K562 (cell line): ENCODE measurements at regions not wholly inside any gene's neighbourhood (a gene's known extent, or its start where the extent isn't known, plus 50 kb on each side); places are given as distances from the start of the nearest gene placed in this dataset.

Experiments
- ATAC-seq: fragments of 200-7000 bp; cut with Tn5 transposase; 3 replicates; pipeline ENCODE4 v1.9.1; 2020; ENCODE audit warnings: moderate library complexity
- BruUV-seq: library from RNA; stranded (reverse); fragments of 400-500 nt; replicated peaks from 2 replicates; lab custom pipeline; 2021; lab: Mats Ljungman, UMichigan
- CTCF ChIA-PET: fragments of 300-600 bp; formaldehyde crosslinking; extraction: SDS; loops from one replicate; lab custom pipeline; 2021; ENCODE audit warnings: low intra/inter-chr PET ratio; lab: Yijun Ruan, JAX
- POLR2A ChIA-PET: fragments of 300-600, 350-650 bp; sonication (Branson Sonifier 250); formaldehyde crosslinking; extraction: SDS; loops from one replicate; lab custom pipeline; 2021; ENCODE audit warnings: antibody characterized with exemption, inconsistent platforms; lab: Yijun Ruan, JAX
- DNase-seq, 4 experiments: peaks; one replicate each; pipeline versions ENCODE4 v3.0.0 to v3.0.0-alpha.2; 2011 to 2018; ENCODE audit warnings: low spot score in 3 of 4, mixed read lengths in 3 of 4; ENCODE audit errors: extremely low read depth in 1 of 4
- FAIRE-seq: peaks from 2 replicates; lab custom pipeline; 2011; peaks lifted over from hg19 to GRCh38; lab: Jason Lieb, UNC
- H2AFZ ChIP-seq: 2 replicates; pipeline ENCODE4 v1.6.0; 2011; ENCODE audit warnings: low read depth, low read length, control low read depth, inconsistent platforms
- H3K27ac ChIP-seq: fragments of 200-600 bp; 3 replicates; pipeline ENCODE4 v1.8.0; 2011; ENCODE audit warnings: low read depth, mild to moderate bottlenecking, control low read depth, inconsistent platforms, low read length, moderate library complexity, mixed read lengths; ENCODE audit errors: extremely low read depth
- H3K27me3 ChIP-seq, 2 experiments: fragments of 300-600 bp in 1 of 2; 2 replicates in 1 of 2; 3 replicates in 1 of 2; pipeline versions ENCODE4 v1.6.0 to v1.8.0; 2011; ENCODE audit warnings: inconsistent platforms in 2 of 2, low read length in 2 of 2, mild to moderate bottlenecking in 1 of 2, mixed read lengths in 1 of 2, moderate library complexity in 1 of 2; ENCODE audit not compliant: control insufficient read depth in 2 of 2, insufficient read depth in 2 of 2
- H3K36me3 ChIP-seq: fragments of 300-600 bp; 3 replicates; pipeline ENCODE4 v1.8.0; 2011; ENCODE audit warnings: mild to moderate bottlenecking, low read length, inconsistent platforms; ENCODE audit not compliant: control insufficient read depth, insufficient read depth
- H3K4me1 ChIP-seq, 2 experiments: fragments of 200-600 bp in 1 of 2; replicated peaks in 1 of 2; 2 replicates in 1 of 2; 3 replicates in 1 of 2; pipeline versions ENCODE4 v1.5.1 to v1.8.0; 2011; ENCODE audit warnings: inconsistent platforms in 2 of 2, low read length in 2 of 2, mild to moderate bottlenecking in 1 of 2, mixed read lengths in 1 of 2, moderate library complexity in 1 of 2; ENCODE audit not compliant: control insufficient read depth in 2 of 2, insufficient read depth in 2 of 2
- H3K4me2 ChIP-seq: 2 replicates; pipeline ENCODE4 v1.6.1; 2011; ENCODE audit warnings: low read length, control low read depth, inconsistent platforms, mixed read lengths; ENCODE audit not compliant: insufficient read depth
- H3K4me3 ChIP-seq: fragments of 200-600 bp; sonication (generic), shearing (Covaris generic); 2 replicates; pipeline ENCODE4 v1.5.1; 2016; ENCODE audit warnings: control low read depth, inconsistent platforms
- H3K79me2 ChIP-seq: fragments of 200-600 bp; 3 replicates; pipeline ENCODE4 v1.8.0; 2011; ENCODE audit warnings: low read length, inconsistent platforms; ENCODE audit not compliant: control insufficient read depth, insufficient read depth
- H3K9ac ChIP-seq, 2 experiments: 2 replicates each; pipeline versions ENCODE4 v1.6.0 to v1.6.1; 2011; ENCODE audit warnings: low read depth in 2 of 2, low read length in 2 of 2, control low read depth in 1 of 2, inconsistent platforms in 1 of 2, mild to moderate bottlenecking in 1 of 2, mixed read lengths in 1 of 2; ENCODE audit not compliant: insufficient read depth in 1 of 2
- H3K9me1 ChIP-seq: one replicate; pipeline ENCODE4 v1.6.0; 2011; ENCODE audit warnings: inconsistent platforms, mild to moderate bottlenecking, low read length, moderate library complexity; ENCODE audit not compliant: control insufficient read depth, insufficient read depth
- H3K9me3 ChIP-seq: replicated peaks from 2 replicates; pipeline ENCODE4 v1.5.1; 2011; ENCODE audit warnings: low read depth, low read length, inconsistent platforms; ENCODE audit not compliant: control insufficient read depth, insufficient read depth
- H4K20me1 ChIP-seq: replicated peaks from 2 replicates; pipeline ENCODE4 v1.6.1; 2011; ENCODE audit warnings: low read length, inconsistent platforms, mixed read lengths; ENCODE audit not compliant: control insufficient read depth, insufficient read depth
- CTCF ChIP-seq, 3 experiments: IDR thresholded peaks in 2 of 3; conservative IDR thresholded peaks in 1 of 3; 2 replicates each; pipeline ENCODE4 v1.5.1; 2011 to 2012; ENCODE audit warnings: low read length in 3 of 3, mild to moderate bottlenecking in 3 of 3, control low read depth in 2 of 3, improper control_type of control experiment in 1 of 3, inconsistent platforms in 1 of 3, low read depth in 1 of 3, mixed read lengths in 1 of 3, moderate library complexity in 1 of 3; ENCODE audit not compliant: insufficient read depth in 2 of 3
- RAD21 ChIP-seq, 2 experiments: fragments of 250-450 bp in 1 of 2; fragments of 450-650 bp in 1 of 2; sonication (Bioruptor Pico) in 1 of 2; formaldehyde crosslinking in 1 of 2; IDR thresholded peaks in 1 of 2; conservative IDR thresholded peaks in 1 of 2; 2 replicates each; pipeline versions ENCODE4 v1.4.0 to v1.8.0; 2020 to 2022; ENCODE audit warnings: mild to moderate bottlenecking in 2 of 2, moderate library complexity in 1 of 2
- WGBS: fragments of 100-300 bp; shearing (Covaris generic); methylation state at CpG from one replicate; pipeline ENCODE4 v1.1.6; 2016; ENCODE audit warnings: low coverage, mixed read lengths; ENCODE audit not compliant: insufficient coverage; ENCODE audit errors: missing lambda C conversion rate; 5-methylcytosine and 5-hydroxymethylcytosine counted together
- in situ Hi-C: fragments of 300-500 bp; cut with MboI; formaldehyde crosslinking; loops from 4 replicates; pipeline ENCODE4 v1.15.0; 2018; ENCODE audit warnings: inconsistent platforms, mixed read lengths
- intact Hi-C: fragments of 100-400 bp; cut with micrococcal nuclease; formaldehyde crosslinking; loops from 2 replicates; pipeline ENCODE4 v1.14.2; 2022
- TF ChIP-seq, protein P1 (sequence below): fragments of 450-650 bp; formaldehyde crosslinking; IDR thresholded peaks from 2 replicates; pipeline ENCODE4 v1.4.0; 2020; ENCODE audit warnings: mild to moderate bottlenecking, moderate library complexity
- TF ChIP-seq, protein P2 (sequence below): sonication (generic); formaldehyde crosslinking; IDR thresholded peaks from 2 replicates; pipeline ENCODE4 v1.8.0; 2022; ENCODE audit warnings: mild to moderate bottlenecking, missing genetic modification reagents

- Histone ChIP-seq H3K9me1 (no peaks in the 10 kb centered on the region), H3K27me3 (no peaks in the 10 kb centered on the region; a peak in 1 of 5 replicates), H3K4me3 (no peak overlapping the region), H3K9ac (no peak overlapping the region), H3K79me2 (no peaks in the 10 kb centered on the region), H2AFZ (no peak overlapping the region), H3K4me2 (no peak overlapping the region), H3K27ac (no peak overlapping the region), H3K4me1 (peaks cover 0 to 1% of the 10 kb centered on the region in 2 experiments; a peak in 3 of 5 replicates), H3K36me3 (no peaks in the 10 kb centered on the region)
- POLR2A ChIA-PET, result interaction anchor here (0.5 kb wide), 1 partner anchor 114 kb away, joined by 3 read pairs; no protein-coding TSS in a partner anchor
- in situ Hi-C loops (no loop called here), intact Hi-C loops (loop anchor here (2.0 to 5.0 kb wide), 2 partner anchors 38 to 39 kb away; no protein-coding TSS in a partner anchor)
- CTCF ChIA-PET, result interaction anchor here (0.5 to 0.6 kb wide), 2 partner anchors 11 to 47 kb away, joined by 3 to 4 read pairs; no protein-coding TSS in a partner anchor
- ATAC-seq (peak; percentile 46; the same call in 1 of the 3 replicates), FAIRE-seq (peak; percentile 69)
- TF ChIP-seq, protein P1, sequence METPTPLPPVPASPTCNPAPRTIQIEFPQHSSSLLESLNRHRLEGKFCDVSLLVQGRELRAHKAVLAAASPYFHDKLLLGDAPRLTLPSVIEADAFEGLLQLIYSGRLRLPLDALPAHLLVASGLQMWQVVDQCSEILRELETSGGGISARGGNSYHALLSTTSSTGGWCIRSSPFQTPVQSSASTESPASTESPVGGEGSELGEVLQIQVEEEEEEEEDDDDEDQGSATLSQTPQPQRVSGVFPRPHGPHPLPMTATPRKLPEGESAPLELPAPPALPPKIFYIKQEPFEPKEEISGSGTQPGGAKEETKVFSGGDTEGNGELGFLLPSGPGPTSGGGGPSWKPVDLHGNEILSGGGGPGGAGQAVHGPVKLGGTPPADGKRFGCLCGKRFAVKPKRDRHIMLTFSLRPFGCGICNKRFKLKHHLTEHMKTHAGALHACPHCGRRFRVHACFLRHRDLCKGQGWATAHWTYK (CRISPR knock-in tag), result no peak
- TF ChIP-seq CTCF (IDR thresholded peaks at IDR 0.05 in 2 of 3, conservative IDR thresholded peaks at IDR 0.05 in 1 of 3; ENCODE audit: insufficient read depth in 2 of 3, low read depth in 1 of 3, low read length in 3 of 3), result peak; percentile 33 to 44 (median 38); a peak in 4 of 6 replicates
- TF ChIP-seq RAD21 (CRISPR knock-in tag; conservative IDR thresholded peaks at IDR 0.05 in 1 of 2, IDR thresholded peaks at IDR 0.05 in 1 of 2), result peak; percentile 35 to 52; a peak in 3 of 4 replicates
- TF ChIP-seq, protein P2, sequence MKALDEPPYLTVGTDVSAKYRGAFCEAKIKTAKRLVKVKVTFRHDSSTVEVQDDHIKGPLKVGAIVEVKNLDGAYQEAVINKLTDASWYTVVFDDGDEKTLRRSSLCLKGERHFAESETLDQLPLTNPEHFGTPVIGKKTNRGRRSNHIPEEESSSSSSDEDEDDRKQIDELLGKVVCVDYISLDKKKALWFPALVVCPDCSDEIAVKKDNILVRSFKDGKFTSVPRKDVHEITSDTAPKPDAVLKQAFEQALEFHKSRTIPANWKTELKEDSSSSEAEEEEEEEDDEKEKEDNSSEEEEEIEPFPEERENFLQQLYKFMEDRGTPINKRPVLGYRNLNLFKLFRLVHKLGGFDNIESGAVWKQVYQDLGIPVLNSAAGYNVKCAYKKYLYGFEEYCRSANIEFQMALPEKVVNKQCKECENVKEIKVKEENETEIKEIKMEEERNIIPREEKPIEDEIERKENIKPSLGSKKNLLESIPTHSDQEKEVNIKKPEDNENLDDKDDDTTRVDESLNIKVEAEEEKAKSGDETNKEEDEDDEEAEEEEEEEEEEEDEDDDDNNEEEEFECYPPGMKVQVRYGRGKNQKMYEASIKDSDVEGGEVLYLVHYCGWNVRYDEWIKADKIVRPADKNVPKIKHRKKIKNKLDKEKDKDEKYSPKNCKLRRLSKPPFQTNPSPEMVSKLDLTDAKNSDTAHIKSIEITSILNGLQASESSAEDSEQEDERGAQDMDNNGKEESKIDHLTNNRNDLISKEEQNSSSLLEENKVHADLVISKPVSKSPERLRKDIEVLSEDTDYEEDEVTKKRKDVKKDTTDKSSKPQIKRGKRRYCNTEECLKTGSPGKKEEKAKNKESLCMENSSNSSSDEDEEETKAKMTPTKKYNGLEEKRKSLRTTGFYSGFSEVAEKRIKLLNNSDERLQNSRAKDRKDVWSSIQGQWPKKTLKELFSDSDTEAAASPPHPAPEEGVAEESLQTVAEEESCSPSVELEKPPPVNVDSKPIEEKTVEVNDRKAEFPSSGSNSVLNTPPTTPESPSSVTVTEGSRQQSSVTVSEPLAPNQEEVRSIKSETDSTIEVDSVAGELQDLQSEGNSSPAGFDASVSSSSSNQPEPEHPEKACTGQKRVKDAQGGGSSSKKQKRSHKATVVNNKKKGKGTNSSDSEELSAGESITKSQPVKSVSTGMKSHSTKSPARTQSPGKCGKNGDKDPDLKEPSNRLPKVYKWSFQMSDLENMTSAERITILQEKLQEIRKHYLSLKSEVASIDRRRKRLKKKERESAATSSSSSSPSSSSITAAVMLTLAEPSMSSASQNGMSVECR (CRISPR knock-in tag), result no peak
- TF ChIP-seq, all 486 proteins: peak for 2
- DNase-seq, result peak in 2 of 4 experiments; percentile 13 to 25
- H4K20me1 ChIP-seq, result no peaks in the 10 kb centered on the region
- BruUV-seq, result no TSS peak
- H3K9me3 ChIP-seq, result no peaks in the 10 kb centered on the region
- WGBS, result 16% methylated on average over 4 of the region's 4 CpGs
Observed at GRCh38 chr14:22434030-22434429, 155.0 kb downstream of the DAD1 start.
